ENCODE measurements at regions not wholly inside any gene's neighbourhood (a gene's known extent, or its start where the extent isn't known, plus 50 kb on each side); places are given as distances from the start of the nearest gene placed in this dataset.

DNA sequence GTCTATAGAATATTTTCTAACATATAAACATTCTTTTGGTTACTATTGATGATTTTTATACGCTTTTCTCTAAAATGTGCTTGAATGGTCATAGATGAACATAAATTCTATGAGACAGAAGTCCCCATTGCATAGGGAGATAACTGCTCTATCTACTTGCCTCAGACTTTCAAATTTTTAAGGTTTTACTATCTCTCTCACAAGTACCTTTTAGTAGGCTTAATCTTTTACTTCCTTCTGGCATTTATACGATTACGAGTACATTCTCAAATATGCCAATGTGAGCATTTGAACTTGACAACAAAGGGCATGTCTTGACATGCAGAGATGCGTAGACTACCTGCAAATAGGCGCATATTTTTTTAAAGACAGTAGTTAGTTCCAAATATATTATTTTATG is 935.9 kb upstream of the LRATD1 start:
- ChIA-PET POLR2A (no interaction called here), CTCF (no interaction called here)
- peaks cover 21% of the 10 kb centered on the region for H3K9me3 Mint-ChIP-seq
- ATAC-seq: no peak
- TF ChIP-seq, protein P1, sequence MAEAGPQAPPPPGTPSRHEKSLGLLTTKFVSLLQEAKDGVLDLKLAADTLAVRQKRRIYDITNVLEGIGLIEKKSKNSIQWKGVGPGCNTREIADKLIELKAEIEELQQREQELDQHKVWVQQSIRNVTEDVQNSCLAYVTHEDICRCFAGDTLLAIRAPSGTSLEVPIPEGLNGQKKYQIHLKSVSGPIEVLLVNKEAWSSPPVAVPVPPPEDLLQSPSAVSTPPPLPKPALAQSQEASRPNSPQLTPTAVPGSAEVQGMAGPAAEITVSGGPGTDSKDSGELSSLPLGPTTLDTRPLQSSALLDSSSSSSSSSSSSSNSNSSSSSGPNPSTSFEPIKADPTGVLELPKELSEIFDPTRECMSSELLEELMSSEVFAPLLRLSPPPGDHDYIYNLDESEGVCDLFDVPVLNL (CRISPR knock-in tag; IDR thresholded peaks at IDR 0.05; ENCODE audit: borderline replicate concordance, low read depth): no peak
- TF ChIP-seq, protein P2, sequence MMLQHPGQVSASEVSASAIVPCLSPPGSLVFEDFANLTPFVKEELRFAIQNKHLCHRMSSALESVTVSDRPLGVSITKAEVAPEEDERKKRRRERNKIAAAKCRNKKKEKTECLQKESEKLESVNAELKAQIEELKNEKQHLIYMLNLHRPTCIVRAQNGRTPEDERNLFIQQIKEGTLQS (CRISPR knock-in tag; conservative IDR thresholded peaks at IDR 0.05): no peak
- TF ChIP-seq, protein P3, sequence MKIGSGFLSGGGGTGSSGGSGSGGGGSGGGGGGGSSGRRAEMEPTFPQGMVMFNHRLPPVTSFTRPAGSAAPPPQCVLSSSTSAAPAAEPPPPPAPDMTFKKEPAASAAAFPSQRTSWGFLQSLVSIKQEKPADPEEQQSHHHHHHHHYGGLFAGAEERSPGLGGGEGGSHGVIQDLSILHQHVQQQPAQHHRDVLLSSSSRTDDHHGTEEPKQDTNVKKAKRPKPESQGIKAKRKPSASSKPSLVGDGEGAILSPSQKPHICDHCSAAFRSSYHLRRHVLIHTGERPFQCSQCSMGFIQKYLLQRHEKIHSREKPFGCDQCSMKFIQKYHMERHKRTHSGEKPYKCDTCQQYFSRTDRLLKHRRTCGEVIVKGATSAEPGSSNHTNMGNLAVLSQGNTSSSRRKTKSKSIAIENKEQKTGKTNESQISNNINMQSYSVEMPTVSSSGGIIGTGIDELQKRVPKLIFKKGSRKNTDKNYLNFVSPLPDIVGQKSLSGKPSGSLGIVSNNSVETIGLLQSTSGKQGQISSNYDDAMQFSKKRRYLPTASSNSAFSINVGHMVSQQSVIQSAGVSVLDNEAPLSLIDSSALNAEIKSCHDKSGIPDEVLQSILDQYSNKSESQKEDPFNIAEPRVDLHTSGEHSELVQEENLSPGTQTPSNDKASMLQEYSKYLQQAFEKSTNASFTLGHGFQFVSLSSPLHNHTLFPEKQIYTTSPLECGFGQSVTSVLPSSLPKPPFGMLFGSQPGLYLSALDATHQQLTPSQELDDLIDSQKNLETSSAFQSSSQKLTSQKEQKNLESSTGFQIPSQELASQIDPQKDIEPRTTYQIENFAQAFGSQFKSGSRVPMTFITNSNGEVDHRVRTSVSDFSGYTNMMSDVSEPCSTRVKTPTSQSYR (CRISPR knock-in tag; IDR thresholded peaks at IDR 0.05): no peak
- TF ChIP-seq, protein P4, sequence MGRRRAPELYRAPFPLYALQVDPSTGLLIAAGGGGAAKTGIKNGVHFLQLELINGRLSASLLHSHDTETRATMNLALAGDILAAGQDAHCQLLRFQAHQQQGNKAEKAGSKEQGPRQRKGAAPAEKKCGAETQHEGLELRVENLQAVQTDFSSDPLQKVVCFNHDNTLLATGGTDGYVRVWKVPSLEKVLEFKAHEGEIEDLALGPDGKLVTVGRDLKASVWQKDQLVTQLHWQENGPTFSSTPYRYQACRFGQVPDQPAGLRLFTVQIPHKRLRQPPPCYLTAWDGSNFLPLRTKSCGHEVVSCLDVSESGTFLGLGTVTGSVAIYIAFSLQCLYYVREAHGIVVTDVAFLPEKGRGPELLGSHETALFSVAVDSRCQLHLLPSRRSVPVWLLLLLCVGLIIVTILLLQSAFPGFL (CRISPR knock-in tag; IDR thresholded peaks at IDR 0.05; ENCODE audit: borderline replicate concordance): no peak
- TF ChIP-seq, protein P5, sequence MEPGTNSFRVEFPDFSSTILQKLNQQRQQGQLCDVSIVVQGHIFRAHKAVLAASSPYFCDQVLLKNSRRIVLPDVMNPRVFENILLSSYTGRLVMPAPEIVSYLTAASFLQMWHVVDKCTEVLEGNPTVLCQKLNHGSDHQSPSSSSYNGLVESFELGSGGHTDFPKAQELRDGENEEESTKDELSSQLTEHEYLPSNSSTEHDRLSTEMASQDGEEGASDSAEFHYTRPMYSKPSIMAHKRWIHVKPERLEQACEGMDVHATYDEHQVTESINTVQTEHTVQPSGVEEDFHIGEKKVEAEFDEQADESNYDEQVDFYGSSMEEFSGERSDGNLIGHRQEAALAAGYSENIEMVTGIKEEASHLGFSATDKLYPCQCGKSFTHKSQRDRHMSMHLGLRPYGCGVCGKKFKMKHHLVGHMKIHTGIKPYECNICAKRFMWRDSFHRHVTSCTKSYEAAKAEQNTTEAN (CRISPR knock-in tag; IDR thresholded peaks at IDR 0.05): no peak
- no peak for TF ChIP-seq SMAD3 (CRISPR knock-in tag; IDR thresholded peaks at IDR 0.05; ENCODE audit: borderline replicate concordance)
- TF ChIP-seq NR1H2 (CRISPR knock-in tag; IDR thresholded peaks at IDR 0.05): no peak
- no peak for TF ChIP-seq NR2C2 (CRISPR knock-in tag; IDR thresholded peaks at IDR 0.05)
- TF ChIP-seq, protein P6, sequence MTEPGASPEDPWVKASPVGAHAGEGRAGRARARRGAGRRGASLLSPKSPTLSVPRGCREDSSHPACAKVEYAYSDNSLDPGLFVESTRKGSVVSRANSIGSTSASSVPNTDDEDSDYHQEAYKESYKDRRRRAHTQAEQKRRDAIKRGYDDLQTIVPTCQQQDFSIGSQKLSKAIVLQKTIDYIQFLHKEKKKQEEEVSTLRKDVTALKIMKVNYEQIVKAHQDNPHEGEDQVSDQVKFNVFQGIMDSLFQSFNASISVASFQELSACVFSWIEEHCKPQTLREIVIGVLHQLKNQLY (CRISPR knock-in tag; IDR thresholded peaks at IDR 0.05): no peak
- TF ChIP-seq, protein P7, sequence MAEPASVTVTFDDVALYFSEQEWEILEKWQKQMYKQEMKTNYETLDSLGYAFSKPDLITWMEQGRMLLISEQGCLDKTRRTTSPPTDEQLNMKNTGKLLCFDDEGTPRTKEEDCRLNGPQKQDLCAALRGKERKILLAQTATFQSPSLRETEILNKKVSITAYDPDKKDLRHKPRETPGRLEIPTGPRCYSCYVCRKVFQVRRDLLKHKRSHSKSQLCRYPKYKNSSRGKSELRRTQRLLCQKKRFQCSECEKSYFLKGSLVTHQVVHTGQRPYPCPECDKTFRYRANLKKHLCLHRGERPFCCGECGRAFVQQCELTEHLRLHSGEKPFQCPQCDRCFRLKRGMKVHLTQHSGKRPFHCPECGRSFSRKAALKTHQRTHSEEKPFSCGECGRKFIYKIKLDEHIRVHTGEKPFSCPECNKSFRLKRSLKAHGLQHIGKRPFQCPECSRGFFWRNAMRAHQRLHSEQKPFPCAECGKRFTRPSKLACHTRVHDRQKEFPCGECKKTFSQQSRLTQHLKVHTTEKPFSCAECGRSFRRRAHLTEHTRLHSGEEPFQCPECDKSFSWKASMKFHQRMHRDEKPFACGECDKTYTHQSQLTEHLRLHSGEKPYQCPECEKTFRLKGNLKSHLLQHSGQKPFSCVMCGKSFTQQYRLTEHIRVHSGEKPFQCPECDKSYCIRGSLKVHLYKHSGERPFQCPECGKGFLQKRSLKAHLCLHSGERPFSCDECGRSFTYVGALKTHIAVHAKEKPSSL (CRISPR knock-in tag; conservative IDR thresholded peaks at IDR 0.05): no peak
- TF ChIP-seq NFYB (CRISPR knock-in tag; conservative IDR thresholded peaks at IDR 0.05; ENCODE audit: low read depth): no peak
- no peak for TF ChIP-seq MYBL2 (CRISPR knock-in tag; IDR thresholded peaks at IDR 0.05)
- no peak for TF ChIP-seq ZNF121 (CRISPR knock-in tag; IDR thresholded peaks at IDR 0.05)
- TF ChIP-seq, protein P8, sequence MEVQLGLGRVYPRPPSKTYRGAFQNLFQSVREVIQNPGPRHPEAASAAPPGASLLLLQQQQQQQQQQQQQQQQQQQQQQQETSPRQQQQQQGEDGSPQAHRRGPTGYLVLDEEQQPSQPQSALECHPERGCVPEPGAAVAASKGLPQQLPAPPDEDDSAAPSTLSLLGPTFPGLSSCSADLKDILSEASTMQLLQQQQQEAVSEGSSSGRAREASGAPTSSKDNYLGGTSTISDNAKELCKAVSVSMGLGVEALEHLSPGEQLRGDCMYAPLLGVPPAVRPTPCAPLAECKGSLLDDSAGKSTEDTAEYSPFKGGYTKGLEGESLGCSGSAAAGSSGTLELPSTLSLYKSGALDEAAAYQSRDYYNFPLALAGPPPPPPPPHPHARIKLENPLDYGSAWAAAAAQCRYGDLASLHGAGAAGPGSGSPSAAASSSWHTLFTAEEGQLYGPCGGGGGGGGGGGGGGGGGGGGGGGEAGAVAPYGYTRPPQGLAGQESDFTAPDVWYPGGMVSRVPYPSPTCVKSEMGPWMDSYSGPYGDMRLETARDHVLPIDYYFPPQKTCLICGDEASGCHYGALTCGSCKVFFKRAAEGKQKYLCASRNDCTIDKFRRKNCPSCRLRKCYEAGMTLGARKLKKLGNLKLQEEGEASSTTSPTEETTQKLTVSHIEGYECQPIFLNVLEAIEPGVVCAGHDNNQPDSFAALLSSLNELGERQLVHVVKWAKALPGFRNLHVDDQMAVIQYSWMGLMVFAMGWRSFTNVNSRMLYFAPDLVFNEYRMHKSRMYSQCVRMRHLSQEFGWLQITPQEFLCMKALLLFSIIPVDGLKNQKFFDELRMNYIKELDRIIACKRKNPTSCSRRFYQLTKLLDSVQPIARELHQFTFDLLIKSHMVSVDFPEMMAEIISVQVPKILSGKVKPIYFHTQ (CRISPR knock-in tag; IDR thresholded peaks at IDR 0.05): no peak
- no peak for TF ChIP-seq ZNF263 (CRISPR knock-in tag; IDR thresholded peaks at IDR 0.05; ENCODE audit: low read depth)
- no peak for TF ChIP-seq MXD4 (CRISPR knock-in tag; IDR thresholded peaks at IDR 0.05; ENCODE audit: borderline replicate concordance)
- TF ChIP-seq, protein P9, sequence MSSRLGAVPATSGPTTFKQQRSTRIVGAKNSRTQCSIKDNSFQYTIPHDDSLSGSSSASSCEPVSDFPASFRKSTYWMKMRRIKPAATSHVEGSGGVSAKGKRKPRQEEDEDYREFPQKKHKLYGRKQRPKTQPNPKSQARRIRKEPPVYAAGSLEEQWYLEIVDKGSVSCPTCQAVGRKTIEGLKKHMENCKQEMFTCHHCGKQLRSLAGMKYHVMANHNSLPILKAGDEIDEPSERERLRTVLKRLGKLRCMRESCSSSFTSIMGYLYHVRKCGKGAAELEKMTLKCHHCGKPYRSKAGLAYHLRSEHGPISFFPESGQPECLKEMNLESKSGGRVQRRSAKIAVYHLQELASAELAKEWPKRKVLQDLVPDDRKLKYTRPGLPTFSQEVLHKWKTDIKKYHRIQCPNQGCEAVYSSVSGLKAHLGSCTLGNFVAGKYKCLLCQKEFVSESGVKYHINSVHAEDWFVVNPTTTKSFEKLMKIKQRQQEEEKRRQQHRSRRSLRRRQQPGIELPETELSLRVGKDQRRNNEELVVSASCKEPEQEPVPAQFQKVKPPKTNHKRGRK (CRISPR knock-in tag; IDR thresholded peaks at IDR 0.05; ENCODE audit: borderline replicate concordance): no peak
- no peak for TF ChIP-seq EMX1 (CRISPR knock-in tag; IDR thresholded peaks at IDR 0.05)
- no peak for TF ChIP-seq JUN (CRISPR knock-in tag; IDR thresholded peaks at IDR 0.05)
- no peaks in the 10 kb centered on the region for H3K36me3 Mint-ChIP-seq
- no peak for DNase-seq (ENCODE audit: low spot score)
- H3K27ac Mint-ChIP-seq: no peak overlapping the region
- no peaks in the 10 kb centered on the region for H3K4me1 Mint-ChIP-seq
- no peak overlapping the region for H3K4me3 Mint-ChIP-seq
- H3K27me3 Mint-ChIP-seq (ENCODE audit: low read depth): peaks cover 21% of the 10 kb centered on the region

Measured in WTC11 (cell line).